ENCODE measurements at regions not wholly inside any gene's neighbourhood (a gene's known extent, or its start where the extent isn't known, plus 50 kb on each side); places are given as distances from the start of the nearest gene placed in this dataset.

DNA sequence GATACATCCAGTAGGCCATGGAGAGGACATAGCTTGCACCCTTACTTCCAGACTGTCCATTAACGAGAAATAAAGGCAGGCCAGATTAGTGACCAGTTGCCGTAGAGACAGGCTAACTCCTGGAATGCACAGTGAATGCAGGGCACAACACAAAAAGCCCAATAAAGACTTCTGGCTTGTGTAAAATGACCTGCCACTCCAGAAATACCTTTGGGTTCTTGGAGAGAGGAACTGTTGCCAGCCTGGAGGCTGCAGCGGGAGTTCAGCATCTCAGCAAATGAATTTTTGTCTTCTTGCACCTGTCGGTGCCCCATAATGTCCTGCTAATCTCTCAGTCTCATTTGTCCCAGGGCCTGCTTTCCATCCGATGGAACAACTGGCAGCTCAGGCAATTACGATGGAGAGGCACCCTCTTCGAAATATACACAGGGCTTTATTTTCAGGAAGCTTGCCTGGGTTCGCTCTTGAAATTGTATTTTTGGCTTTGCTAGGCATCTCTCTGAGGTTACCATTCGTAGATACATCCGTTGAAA, 538.8 kb upstream of the ZNF462 start:
- 79% methylated on average over 10 of the region's 10 CpGs for WGBS
- no peak for TF ChIP-seq POLR2AphosphoS5 (IDR thresholded peaks at IDR 0.05)
- TF ChIP-seq, protein P1, sequence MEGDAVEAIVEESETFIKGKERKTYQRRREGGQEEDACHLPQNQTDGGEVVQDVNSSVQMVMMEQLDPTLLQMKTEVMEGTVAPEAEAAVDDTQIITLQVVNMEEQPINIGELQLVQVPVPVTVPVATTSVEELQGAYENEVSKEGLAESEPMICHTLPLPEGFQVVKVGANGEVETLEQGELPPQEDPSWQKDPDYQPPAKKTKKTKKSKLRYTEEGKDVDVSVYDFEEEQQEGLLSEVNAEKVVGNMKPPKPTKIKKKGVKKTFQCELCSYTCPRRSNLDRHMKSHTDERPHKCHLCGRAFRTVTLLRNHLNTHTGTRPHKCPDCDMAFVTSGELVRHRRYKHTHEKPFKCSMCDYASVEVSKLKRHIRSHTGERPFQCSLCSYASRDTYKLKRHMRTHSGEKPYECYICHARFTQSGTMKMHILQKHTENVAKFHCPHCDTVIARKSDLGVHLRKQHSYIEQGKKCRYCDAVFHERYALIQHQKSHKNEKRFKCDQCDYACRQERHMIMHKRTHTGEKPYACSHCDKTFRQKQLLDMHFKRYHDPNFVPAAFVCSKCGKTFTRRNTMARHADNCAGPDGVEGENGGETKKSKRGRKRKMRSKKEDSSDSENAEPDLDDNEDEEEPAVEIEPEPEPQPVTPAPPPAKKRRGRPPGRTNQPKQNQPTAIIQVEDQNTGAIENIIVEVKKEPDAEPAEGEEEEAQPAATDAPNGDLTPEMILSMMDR (IDR thresholded peaks at IDR 0.05), result no peak
- TF ChIP-seq POLR2A (IDR thresholded peaks at IDR 0.05), result no peak
- Histone ChIP-seq H3K36me3 (no peaks in the 10 kb centered on the region), H3K4me1 (replicated peaks) (no peaks in the 10 kb centered on the region), H3K9me3 (no peaks in the 10 kb centered on the region), H3K4me3 (no peak overlapping the region), H3K27me3 (replicated peaks; ENCODE audit: insufficient read depth) (no peaks in the 10 kb centered on the region), H3K27ac (no peak overlapping the region)
- intact Hi-C loops (cut with DNase I), result no loop called here
- no peak for DNase-seq (ENCODE audit: low spot score)

DNA sequence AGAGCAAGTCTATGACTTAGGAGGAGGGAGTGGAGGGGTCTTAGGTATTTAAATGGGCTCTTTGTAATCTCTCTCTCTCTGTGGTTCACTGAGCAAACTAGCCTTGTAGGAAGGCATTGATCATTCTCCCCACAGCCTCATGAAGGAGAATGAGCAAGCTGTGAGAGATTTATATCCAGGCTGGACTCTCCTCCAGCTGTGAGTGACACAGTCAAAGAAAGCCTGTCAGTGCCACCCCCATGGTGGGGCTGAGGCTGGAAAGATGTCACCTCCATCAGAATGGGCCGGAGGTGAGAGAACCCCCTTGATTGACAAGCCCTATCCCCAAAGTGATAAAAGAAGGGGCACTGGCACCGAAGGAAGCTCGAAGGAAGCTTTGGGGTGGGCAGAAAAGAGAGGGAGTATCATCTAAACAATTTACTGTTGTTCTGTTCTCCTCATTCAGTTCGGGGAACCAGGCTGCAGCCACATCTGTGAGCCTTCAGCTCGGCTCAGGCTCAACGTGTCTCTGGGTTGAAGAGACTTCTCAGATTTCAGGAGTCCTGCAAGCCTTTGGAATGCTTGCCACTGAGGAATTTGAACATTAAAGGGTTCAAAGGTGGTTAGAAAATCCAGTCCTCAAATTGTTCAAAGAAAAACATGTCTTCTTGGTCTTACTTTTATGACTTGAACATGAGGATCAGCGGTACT, 538.2 kb upstream of the ZNF462 start:
- 37% methylated on average over 7 of the region's 7 CpGs for WGBS
- intact Hi-C loops (cut with DNase I), result no loop called here
- TF ChIP-seq, protein P1 (IDR thresholded peaks at IDR 0.05), result no peak
- no peak for TF ChIP-seq POLR2A (IDR thresholded peaks at IDR 0.05)
- no peak for TF ChIP-seq POLR2AphosphoS5 (IDR thresholded peaks at IDR 0.05)
- Histone ChIP-seq H3K9me3 (no peaks in the 10 kb centered on the region), H3K4me3 (no peak overlapping the region), H3K27ac (no peak overlapping the region), H3K36me3 (no peaks in the 10 kb centered on the region), H3K27me3 (replicated peaks; ENCODE audit: insufficient read depth) (no peaks in the 10 kb centered on the region), H3K4me1 (replicated peaks) (no peaks in the 10 kb centered on the region)
- DNase-seq (ENCODE audit: low spot score), result no peak

DNA sequence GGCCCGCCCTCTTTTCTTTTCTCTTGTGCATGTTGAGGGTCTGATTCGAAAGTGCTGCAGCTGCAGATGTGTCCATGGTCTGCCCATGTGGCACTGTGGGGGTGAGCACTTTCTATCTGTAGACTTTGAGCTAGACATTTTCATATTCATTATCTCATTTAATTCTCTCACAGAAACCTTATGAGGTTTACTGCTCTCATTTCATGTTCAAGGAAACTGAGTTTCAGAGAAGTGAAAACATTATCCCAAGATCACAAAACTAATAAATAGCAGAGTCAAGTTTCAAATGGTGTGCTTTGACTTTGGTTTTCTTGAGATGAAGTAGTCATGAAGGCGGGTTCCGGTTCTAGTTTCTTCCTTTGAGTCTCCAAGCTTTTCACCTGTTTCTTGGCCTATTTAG, 536.5 kb upstream of the ZNF462 start:
- H3K4me3 ChIP-seq, result no peak overlapping the region
- H3K4me1 ChIP-seq (replicated peaks), result no peaks in the 10 kb centered on the region
- H3K9me3 ChIP-seq, result no peaks in the 10 kb centered on the region
- intact Hi-C loops (cut with DNase I), result no loop called here
- H3K27me3 ChIP-seq (replicated peaks; ENCODE audit: insufficient read depth), result no peaks in the 10 kb centered on the region
- WGBS, result 92% methylated on average over 4 of the region's 4 CpGs
- DNase-seq (ENCODE audit: low spot score), result no peak
- no peaks in the 10 kb centered on the region for H3K36me3 ChIP-seq
- no peak overlapping the region for H3K27ac ChIP-seq
- TF ChIP-seq POLR2A (IDR thresholded peaks at IDR 0.05) (no peak), POLR2AphosphoS5 (IDR thresholded peaks at IDR 0.05) (no peak)
- TF ChIP-seq, protein P1 (IDR thresholded peaks at IDR 0.05), result no peak

DNA sequence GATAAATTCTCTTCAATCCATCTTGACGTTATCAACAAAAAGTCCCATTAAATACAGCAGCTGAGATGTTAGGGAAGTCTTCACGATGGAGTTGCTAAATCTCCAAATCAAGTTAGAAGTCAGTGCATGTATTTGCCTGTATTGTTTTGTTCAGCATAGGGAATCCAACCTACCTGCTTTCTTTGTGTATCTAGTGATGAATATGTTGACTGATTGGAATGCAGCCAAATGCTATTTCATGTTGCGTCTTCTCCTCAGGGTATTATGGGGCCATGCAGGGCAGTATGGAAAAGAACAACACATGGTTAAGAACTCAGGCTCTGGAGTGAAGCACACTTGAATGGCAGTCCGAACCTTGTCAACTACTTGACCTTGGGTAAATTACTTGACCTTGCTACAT, 529.5 kb upstream of the ZNF462 start:
- H3K4me1 ChIP-seq (replicated peaks), result no peaks in the 10 kb centered on the region
- intact Hi-C loops (cut with DNase I), result no loop called here
- no peaks in the 10 kb centered on the region for H3K9me3 ChIP-seq
- WGBS, result 57% methylated on average over 4 of the region's 4 CpGs
- no peak overlapping the region for H3K27ac ChIP-seq
- no peak for DNase-seq (ENCODE audit: low spot score)
- no peaks in the 10 kb centered on the region for H3K27me3 ChIP-seq (replicated peaks; ENCODE audit: insufficient read depth)
- no peaks in the 10 kb centered on the region for H3K36me3 ChIP-seq
- no peak overlapping the region for H3K4me3 ChIP-seq
- TF ChIP-seq POLR2AphosphoS5 (IDR thresholded peaks at IDR 0.05), result no peak
- TF ChIP-seq, protein P1 (IDR thresholded peaks at IDR 0.05), result no peak

- DNase-seq (ENCODE audit: low spot score), result no peak
- TF ChIP-seq, protein P1 (IDR thresholded peaks at IDR 0.05), result no peak
- no peak for TF ChIP-seq POLR2AphosphoS5 (IDR thresholded peaks at IDR 0.05)
- TF ChIP-seq POLR2A (IDR thresholded peaks at IDR 0.05), result no peak
- H3K4me3 ChIP-seq, result no peak overlapping the region
- H3K9me3 ChIP-seq, result no peaks in the 10 kb centered on the region
- no peak overlapping the region for H3K27ac ChIP-seq
- intact Hi-C loops (cut with DNase I), result no loop called here
- H3K36me3 ChIP-seq, result no peaks in the 10 kb centered on the region
- 75% methylated on average over 4 of the region's 4 CpGs for WGBS
- H3K4me1 ChIP-seq (replicated peaks), result no peaks in the 10 kb centered on the region
- no peaks in the 10 kb centered on the region for H3K27me3 ChIP-seq (replicated peaks; ENCODE audit: insufficient read depth)
Observed at GRCh38 chr9:106334081-106334480, 528.9 kb upstream of the ZNF462 start.
